PC-3 (cell line): ENCODE measurements at regions not wholly inside any gene's neighbourhood (a gene's known extent, or its start where the extent isn't known, plus 50 kb on each side); places are given as distances from the start of the nearest gene placed in this dataset.

Experiments used
- ATAC-seq: fragments of 200-7000 bp; cut with Tn5 transposase; 2 replicates; pipeline ENCODE4 v1.9.1; 2020; ENCODE audit warnings: mild to moderate bottlenecking, moderate library complexity
- BruUV-seq: library from RNA; stranded (reverse); fragments of 400-500 nt; replicated peaks from 2 replicates; lab custom pipeline; 2021; lab: Mats Ljungman, UMichigan
- CTCF ChIA-PET: fragments of 300-600 bp; sonication (Branson Sonifier 250); formaldehyde crosslinking; loops from one replicate; lab custom pipeline; 2022; ENCODE audit warnings: antibody characterized with exemption; lab: Charles Lee
- POLR2A ChIA-PET: fragments of 300-600 bp; sonication (Branson Sonifier 250); formaldehyde crosslinking; loops from one replicate; lab custom pipeline; 2022; ENCODE audit warnings: antibody characterized with exemption; ENCODE audit not compliant: unreplicated experiment; lab: Charles Lee
- DNase-seq: peaks from one replicate; pipeline ENCODE4 v3.0.0-alpha.2; 2015
- H2AFZ ChIP-seq: fragments of 300-600 bp; sonication (generic); 2 replicates; pipeline ENCODE4 v1.6.0; 2016; ENCODE audit warnings: antibody characterized with exemption, low read length
- H3F3A ChIP-seq: fragments of 300-600 bp; sonication (generic); one replicate; pipeline ENCODE4 v1.6.0; 2017; ENCODE audit warnings: antibody characterized with exemption, low read length, control low read depth, mild to moderate bottlenecking; ENCODE audit not compliant: unreplicated experiment
- H3K27ac ChIP-seq: fragments of 300-600 bp; sonication (generic); 2 replicates; pipeline ENCODE4 v1.5.1; 2016; ENCODE audit warnings: mild to moderate bottlenecking, low read length
- H3K27me3 ChIP-seq: fragments of 300-600 bp; sonication (generic); 2 replicates; pipeline ENCODE4 v1.6.1; 2016; ENCODE audit warnings: low read length, mixed read lengths
- H3K36me3 ChIP-seq: fragments of 300-600 bp; sonication (generic); 2 replicates; pipeline ENCODE4 v1.6.1; 2016; ENCODE audit warnings: low read depth, mixed run types, low read length, mixed read lengths
- H3K4me1 ChIP-seq: fragments of 300-600 bp; sonication (generic); 2 replicates; pipeline ENCODE4 v1.5.1; 2016; ENCODE audit warnings: low read length; ENCODE audit not compliant: insufficient read depth
- H3K4me2 ChIP-seq: fragments of 300-600 bp; sonication (generic); 2 replicates; pipeline ENCODE4 v1.6.0; 2016; ENCODE audit warnings: low read length
- H3K4me3 ChIP-seq: fragments of 300-600 bp; sonication (generic); 2 replicates; pipeline ENCODE4 v1.5.1; 2016; ENCODE audit warnings: mild to moderate bottlenecking, low read length, mixed read lengths
- H3K79me2 ChIP-seq: fragments of 300-600 bp; sonication (generic); 2 replicates; pipeline ENCODE4 v1.6.1; 2017; ENCODE audit warnings: low read length, mixed read lengths
- H3K9ac ChIP-seq: fragments of 300-600 bp; sonication (generic); 2 replicates; pipeline ENCODE4 v1.6.0; 2016; ENCODE audit warnings: mild to moderate bottlenecking, low read length
- H3K9me2 ChIP-seq: fragments of 300-600 bp; sonication (generic); replicated peaks from 2 replicates; pipeline ENCODE4 v1.6.1; 2016; ENCODE audit warnings: mixed run types, low read length, mixed read lengths
- H3K9me3 ChIP-seq: fragments of 300-600 bp; sonication (generic); 2 replicates; pipeline ENCODE4 v1.6.1; 2016; ENCODE audit warnings: low read length, mixed read lengths
- H4K20me1 ChIP-seq: fragments of 300-600 bp; sonication (generic); 2 replicates; pipeline ENCODE4 v1.6.1; 2016; ENCODE audit warnings: low read length, mixed read lengths
- CTCF ChIP-seq: fragments of 300-600 bp; sonication (generic); conservative IDR thresholded peaks from 2 replicates; pipeline ENCODE4 v1.5.1; 2017; ENCODE audit warnings: antibody characterized with exemption, low read depth, mild to moderate bottlenecking, low read length
- EZH2 ChIP-seq: fragments of 300-600 bp; sonication (generic); IDR thresholded peaks from one replicate; pipeline ENCODE4 v1.6.1; 2017; ENCODE audit warnings: antibody characterized with exemption, mild to moderate bottlenecking, low read length; ENCODE audit not compliant: unreplicated experiment
- EZH2phosphoT487 ChIP-seq: fragments of 300-600 bp; sonication (generic); IDR thresholded peaks from 2 replicates; pipeline ENCODE4 v1.6.1; 2018; ENCODE audit warnings: mild to moderate bottlenecking, antibody characterized with exemption, low read length, borderline replicate concordance
- intact Hi-C: fragments of 100-400 bp; cut with micrococcal nuclease; formaldehyde crosslinking; loops from 2 replicates; pipeline ENCODE4 v1.9.0; 2023

DNA sequence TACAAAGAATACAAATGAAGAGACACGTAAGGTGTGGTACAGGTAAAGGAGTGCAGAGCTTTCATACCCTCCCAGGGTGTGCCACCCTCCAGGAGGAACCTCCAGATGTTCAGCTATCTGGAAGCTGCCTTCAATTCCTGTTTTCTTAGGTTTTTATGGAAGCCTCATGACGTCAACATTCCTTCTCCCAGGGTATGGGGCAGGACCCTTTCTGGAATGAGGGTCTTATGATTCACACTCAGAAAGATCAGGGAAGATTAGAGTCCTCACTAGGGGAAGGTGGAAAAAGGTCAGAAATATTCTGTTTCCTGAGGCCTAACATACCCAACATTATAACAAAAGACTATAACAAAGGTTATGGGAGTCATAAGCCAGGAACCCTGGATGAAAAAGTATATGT lies 99.8 kb upstream of the PLCL2 start:
- TF ChIP-seq EZH2 = no peak
- no peak for TF ChIP-seq CTCF
- no peak for TF ChIP-seq EZH2phosphoT487
- Histone ChIP-seq H3K9me2 (no peaks in the 10 kb centered on the region), H3F3A (no peaks in the 10 kb centered on the region), H3K9ac (no peak overlapping the region), H3K4me3 (no peak overlapping the region), H3K27ac (no peak overlapping the region), H3K4me2 (no peak overlapping the region), H2AFZ (no peak overlapping the region), H3K36me3 (no peaks in the 10 kb centered on the region), H3K27me3 (no peaks in the 10 kb centered on the region), H3K9me3 (no peaks in the 10 kb centered on the region), H3K4me1 (no peaks in the 10 kb centered on the region), H3K79me2 (no peaks in the 10 kb centered on the region), H4K20me1 (no peaks in the 10 kb centered on the region)
- intact Hi-C loops = no loop called here
- no peak for ATAC-seq
- ChIA-PET CTCF (no interaction called here), POLR2A (no interaction called here)
- DNase-seq = no peak
- BruUV-seq = no TSS peak

- intact Hi-C loops = no loop called here
- no TSS peak for BruUV-seq
- Histone ChIP-seq H3K4me1 (no peaks in the 10 kb centered on the region), H3K79me2 (no peaks in the 10 kb centered on the region), H3F3A (no peaks in the 10 kb centered on the region), H3K4me3 (no peak overlapping the region), H4K20me1 (no peaks in the 10 kb centered on the region), H3K9me3 (no peaks in the 10 kb centered on the region), H3K4me2 (no peak overlapping the region), H3K9ac (no peak overlapping the region), H2AFZ (no peak overlapping the region), H3K36me3 (no peaks in the 10 kb centered on the region), H3K9me2 (no peaks in the 10 kb centered on the region), H3K27ac (no peak overlapping the region), H3K27me3 (no peaks in the 10 kb centered on the region)
- ATAC-seq (no peak), DNase-seq (no peak)
- ChIA-PET POLR2A (no interaction called here), CTCF (no interaction called here)
- TF ChIP-seq EZH2 (no peak), EZH2phosphoT487 (no peak), CTCF (no peak)
Measured at GRCh38 chr3:16785465-16785864, 99.3 kb upstream of the PLCL2 start.

DNA sequence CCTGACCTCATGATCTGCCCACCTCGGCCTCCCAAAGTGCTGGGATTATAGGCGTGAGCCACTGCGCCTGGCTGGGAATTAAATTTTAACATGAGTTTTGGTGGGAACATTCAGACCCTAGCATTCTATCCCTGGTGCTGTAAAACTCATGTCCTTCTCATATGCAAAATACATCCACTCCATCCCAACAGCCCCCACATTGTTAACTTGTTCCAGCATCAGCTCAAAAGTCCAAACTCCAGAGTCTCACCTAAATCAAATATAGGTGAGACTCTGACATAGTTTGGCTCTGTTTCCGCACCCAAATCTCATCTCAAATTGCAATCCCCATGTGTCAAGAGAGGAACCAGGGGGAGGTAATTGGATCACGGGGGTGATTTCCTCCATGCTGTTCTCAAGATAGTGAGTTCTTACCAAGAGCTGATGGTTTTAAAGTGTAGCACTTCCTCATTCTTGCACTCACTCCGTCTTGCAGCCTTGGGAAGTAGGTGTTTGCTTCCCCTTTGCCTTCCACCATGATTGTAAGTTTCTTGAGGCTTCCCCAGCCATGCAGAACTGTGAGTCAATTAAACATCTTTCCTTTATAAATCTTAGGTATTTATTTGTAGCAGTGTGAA lies 96.2 kb upstream of the PLCL2 start:
- no peak overlapping the region for H2AFZ ChIP-seq
- no peaks in the 10 kb centered on the region for H3F3A ChIP-seq
- H3K79me2 ChIP-seq = no peaks in the 10 kb centered on the region
- no peak for DNase-seq
- no peak overlapping the region for H3K4me3 ChIP-seq
- H3K4me1 ChIP-seq = no peaks in the 10 kb centered on the region
- H3K27me3 ChIP-seq = no peaks in the 10 kb centered on the region
- no peaks in the 10 kb centered on the region for H3K36me3 ChIP-seq
- H3K27ac ChIP-seq = no peak overlapping the region
- POLR2A ChIA-PET = no interaction called here
- CTCF ChIA-PET = no interaction called here
- no peaks in the 10 kb centered on the region for H3K9me3 ChIP-seq
- TF ChIP-seq EZH2 (no peak), CTCF (no peak), EZH2phosphoT487 (no peak)
- intact Hi-C loops = no loop called here
- BruUV-seq = no TSS peak
- H3K9ac ChIP-seq = no peak overlapping the region
- no peaks in the 10 kb centered on the region for H3K9me2 ChIP-seq
- no peak for ATAC-seq
- no peak overlapping the region for H3K4me2 ChIP-seq
- H4K20me1 ChIP-seq = no peaks in the 10 kb centered on the region
